ENCODE measurements at regions not wholly inside any gene's neighbourhood (a gene's known extent, or its start where the extent isn't known, plus 50 kb on each side); places are given as distances from the start of the nearest gene placed in this dataset.

- ATAC-seq, result no peak
- DNase-seq, result no peak
- Mint-ChIP-seq H3K36me3 (ENCODE audit: insufficient read depth) (no peaks in the 10 kb centered on the region), H3K4me1 (ENCODE audit: low read depth) (no peaks in the 10 kb centered on the region), H3K4me3 (no peak overlapping the region), H3K27me3 (ENCODE audit: low read depth) (peaks cover 2% of the 10 kb centered on the region), H3K9me3 (no peaks in the 10 kb centered on the region)
Measured at GRCh38 chr2:236793023-236794011, 223.7 kb downstream of the ACKR3 start.

- H3K9me3 Mint-ChIP-seq, result no peaks in the 10 kb centered on the region
- no peak overlapping the region for H3K4me3 Mint-ChIP-seq
- peaks cover 2% of the 10 kb centered on the region for H3K27me3 Mint-ChIP-seq (ENCODE audit: low read depth)
- H3K4me1 Mint-ChIP-seq (ENCODE audit: low read depth), result no peaks in the 10 kb centered on the region
- no peaks in the 10 kb centered on the region for H3K36me3 Mint-ChIP-seq (ENCODE audit: insufficient read depth)
- no peak for DNase-seq
- ATAC-seq, result no peak
Measured at GRCh38 chr2:236794176-236794957, 224.7 kb downstream of the ACKR3 start.

- peaks cover 3% of the 10 kb centered on the region for H3K27me3 Mint-ChIP-seq (ENCODE audit: low read depth)
- H3K4me3 Mint-ChIP-seq, result no peak overlapping the region
- H3K4me1 Mint-ChIP-seq (ENCODE audit: low read depth), result no peaks in the 10 kb centered on the region
- DNase-seq, result no peak
- ATAC-seq, result no peak
- no peaks in the 10 kb centered on the region for H3K9me3 Mint-ChIP-seq
- no peaks in the 10 kb centered on the region for H3K36me3 Mint-ChIP-seq (ENCODE audit: insufficient read depth)
Measured at GRCh38 chr2:236795169-236795860, 225.7 kb downstream of the ACKR3 start.

- no peak overlapping the region for H3K4me3 Mint-ChIP-seq
- DNase-seq, result no peak
- no peaks in the 10 kb centered on the region for H3K36me3 Mint-ChIP-seq (ENCODE audit: insufficient read depth)
- no peak for ATAC-seq
- no peaks in the 10 kb centered on the region for H3K4me1 Mint-ChIP-seq (ENCODE audit: low read depth)
- no peaks in the 10 kb centered on the region for H3K9me3 Mint-ChIP-seq
- peaks cover 4% of the 10 kb centered on the region for H3K27me3 Mint-ChIP-seq (ENCODE audit: low read depth)
Measured at GRCh38 chr2:236795861-236796219, 226.2 kb downstream of the ACKR3 start.

- Mint-ChIP-seq H3K4me1 (ENCODE audit: low read depth) (no peaks in the 10 kb centered on the region), H3K9me3 (peaks cover 3% of the 10 kb centered on the region), H3K27me3 (ENCODE audit: low read depth) (peaks cover 4% of the 10 kb centered on the region), H3K36me3 (ENCODE audit: insufficient read depth) (no peaks in the 10 kb centered on the region), H3K4me3 (no peak overlapping the region)
- ATAC-seq (no peak), DNase-seq (no peak)
Measured at GRCh38 chr2:236796236-236796635, 226.6 kb downstream of the ACKR3 start.

- no peaks in the 10 kb centered on the region for H3K4me1 Mint-ChIP-seq (ENCODE audit: low read depth)
- H3K27me3 Mint-ChIP-seq (ENCODE audit: low read depth), result peaks cover 4% of the 10 kb centered on the region
- H3K4me3 Mint-ChIP-seq, result no peak overlapping the region
- peaks cover 3% of the 10 kb centered on the region for H3K9me3 Mint-ChIP-seq
- no peaks in the 10 kb centered on the region for H3K36me3 Mint-ChIP-seq (ENCODE audit: insufficient read depth)
- DNase-seq (no peak), ATAC-seq (no peak)
Measured at GRCh38 chr2:236797411-236797810, 227.8 kb downstream of the ACKR3 start.

GRCh38 chr2:236798491-236798890 lies 228.9 kb downstream of the ACKR3 start:
- H3K9me3 Mint-ChIP-seq, result peaks cover 3% of the 10 kb centered on the region
- peaks cover 4% of the 10 kb centered on the region for H3K27me3 Mint-ChIP-seq (ENCODE audit: low read depth)
- ATAC-seq, result no peak

GRCh38 chr2:236799391-236800026 lies 229.9 kb downstream of the ACKR3 start:
- H3K4me1 Mint-ChIP-seq (ENCODE audit: low read depth), result no peaks in the 10 kb centered on the region
- ATAC-seq (no peak), DNase-seq (no peak)
- peaks cover 3% of the 10 kb centered on the region for H3K9me3 Mint-ChIP-seq
- peaks cover 6% of the 10 kb centered on the region for H3K27me3 Mint-ChIP-seq (ENCODE audit: low read depth)
- no peak overlapping the region for H3K4me3 Mint-ChIP-seq
- H3K36me3 Mint-ChIP-seq (ENCODE audit: insufficient read depth), result no peaks in the 10 kb centered on the region

More at GRCh38 chr2:236798491-236798890, 228.9 kb downstream of the ACKR3 start:
- H3K4me3 Mint-ChIP-seq, result no peak overlapping the region
- H3K4me1 Mint-ChIP-seq (ENCODE audit: low read depth), result no peaks in the 10 kb centered on the region
- no peaks in the 10 kb centered on the region for H3K36me3 Mint-ChIP-seq (ENCODE audit: insufficient read depth)
- no peak for DNase-seq

GRCh38 chr2:236802862-236803261 lies 233.2 kb downstream of the ACKR3 start:
- ATAC-seq, result no peak
- H3K4me1 Mint-ChIP-seq (ENCODE audit: low read depth), result no peaks in the 10 kb centered on the region
- no peaks in the 10 kb centered on the region for H3K36me3 Mint-ChIP-seq (ENCODE audit: insufficient read depth)
- H3K4me3 Mint-ChIP-seq, result no peak overlapping the region
- peaks cover 12% of the 10 kb centered on the region for H3K9me3 Mint-ChIP-seq
- H3K27me3 Mint-ChIP-seq (ENCODE audit: low read depth), result peaks cover 14% of the 10 kb centered on the region
- no peak for DNase-seq

- no peaks in the 10 kb centered on the region for H3K4me1 Mint-ChIP-seq (ENCODE audit: low read depth)
- ATAC-seq (no peak), DNase-seq (no peak)
- H3K27me3 Mint-ChIP-seq (ENCODE audit: low read depth), result peaks cover 14% of the 10 kb centered on the region
- H3K36me3 Mint-ChIP-seq (ENCODE audit: insufficient read depth), result no peaks in the 10 kb centered on the region
- H3K4me3 Mint-ChIP-seq, result no peak overlapping the region
- H3K9me3 Mint-ChIP-seq, result peaks cover 15% of the 10 kb centered on the region
Measured at GRCh38 chr2:236803621-236804020, 234.0 kb downstream of the ACKR3 start.

GRCh38 chr2:236805800-236806531 lies 236.3 kb downstream of the ACKR3 start:
- no peak overlapping the region for H3K4me3 Mint-ChIP-seq
- H3K9me3 Mint-ChIP-seq, result peaks cover 24% of the 10 kb centered on the region
- ATAC-seq (no peak), DNase-seq (no peak)
- H3K4me1 Mint-ChIP-seq (ENCODE audit: low read depth), result no peaks in the 10 kb centered on the region
- no peaks in the 10 kb centered on the region for H3K36me3 Mint-ChIP-seq (ENCODE audit: insufficient read depth)
- H3K27me3 Mint-ChIP-seq (ENCODE audit: low read depth), result peaks cover 12% of the 10 kb centered on the region

GRCh38 chr2:236809716-236810115 lies 240.1 kb downstream of the ACKR3 start:
- Mint-ChIP-seq H3K9me3 (peaks cover 22% of the 10 kb centered on the region), H3K36me3 (ENCODE audit: insufficient read depth) (no peaks in the 10 kb centered on the region), H3K4me1 (ENCODE audit: low read depth) (no peaks in the 10 kb centered on the region), H3K27me3 (ENCODE audit: low read depth) (peaks cover 10% of the 10 kb centered on the region), H3K4me3 (no peak overlapping the region)
- DNase-seq (no peak), ATAC-seq (no peak)

GRCh38 chr2:236811062-236811656 lies 241.5 kb downstream of the ACKR3 start:
- Mint-ChIP-seq H3K27me3 (ENCODE audit: low read depth) (peaks cover 7% of the 10 kb centered on the region), H3K9me3 (peaks cover 18% of the 10 kb centered on the region), H3K4me1 (ENCODE audit: low read depth) (no peaks in the 10 kb centered on the region), H3K36me3 (ENCODE audit: insufficient read depth) (no peaks in the 10 kb centered on the region), H3K4me3 (no peak overlapping the region)
- ATAC-seq (no peak), DNase-seq (no peak)
